Cardiac fibroblast (primary cell): ENCODE measurements at regions not wholly inside any gene's neighbourhood (a gene's known extent, or its start where the extent isn't known, plus 50 kb on each side); places are given as distances from the start of the nearest gene placed in this dataset.

Source experiments
- DNase-seq, 2 donors: peaks; one replicate each; pipeline versions ENCODE4 v3.0.0 to v3.0.0-alpha.2; 2010; ENCODE audit warnings: low read depth in 2 of 2
- H3K4me3 ChIP-seq, 2 donors: replicated peaks in 1 of 2; 1 replicate in 1 of 2; 2 replicates in 1 of 2; pipeline ENCODE4 v1.5.1; 2011; ENCODE audit warnings: low read depth in 2 of 2, low read length in 2 of 2, mild to moderate bottlenecking in 2 of 2, moderate library complexity in 1 of 2
- TF ChIP-seq, protein P1 (sequence below): IDR thresholded peaks from one replicate; pipeline ENCODE4 v1.5.1; 2011; ENCODE audit warnings: low read depth, mild to moderate bottlenecking, low read length, inconsistent platforms

DNA sequence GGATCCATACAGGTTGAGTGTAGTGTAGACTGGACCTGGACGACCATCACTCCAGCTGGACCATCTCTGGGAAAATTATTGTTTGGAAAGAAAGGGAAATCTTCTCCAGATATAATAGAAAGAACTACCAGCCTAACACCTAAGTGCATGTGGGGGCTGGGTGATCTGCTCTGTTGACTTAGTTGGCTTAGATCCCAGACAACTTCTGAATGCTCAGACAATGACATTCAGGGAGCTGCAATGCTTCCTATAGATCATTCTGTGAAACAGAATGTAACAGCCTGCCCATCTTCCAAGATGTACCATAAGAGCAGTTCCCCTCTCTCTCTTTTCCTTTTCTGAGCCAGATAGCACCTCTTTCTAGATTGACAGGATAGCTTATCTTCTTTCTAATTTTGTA, 572.8 kb upstream of the STXBP6 start:
- TF ChIP-seq, protein P1, sequence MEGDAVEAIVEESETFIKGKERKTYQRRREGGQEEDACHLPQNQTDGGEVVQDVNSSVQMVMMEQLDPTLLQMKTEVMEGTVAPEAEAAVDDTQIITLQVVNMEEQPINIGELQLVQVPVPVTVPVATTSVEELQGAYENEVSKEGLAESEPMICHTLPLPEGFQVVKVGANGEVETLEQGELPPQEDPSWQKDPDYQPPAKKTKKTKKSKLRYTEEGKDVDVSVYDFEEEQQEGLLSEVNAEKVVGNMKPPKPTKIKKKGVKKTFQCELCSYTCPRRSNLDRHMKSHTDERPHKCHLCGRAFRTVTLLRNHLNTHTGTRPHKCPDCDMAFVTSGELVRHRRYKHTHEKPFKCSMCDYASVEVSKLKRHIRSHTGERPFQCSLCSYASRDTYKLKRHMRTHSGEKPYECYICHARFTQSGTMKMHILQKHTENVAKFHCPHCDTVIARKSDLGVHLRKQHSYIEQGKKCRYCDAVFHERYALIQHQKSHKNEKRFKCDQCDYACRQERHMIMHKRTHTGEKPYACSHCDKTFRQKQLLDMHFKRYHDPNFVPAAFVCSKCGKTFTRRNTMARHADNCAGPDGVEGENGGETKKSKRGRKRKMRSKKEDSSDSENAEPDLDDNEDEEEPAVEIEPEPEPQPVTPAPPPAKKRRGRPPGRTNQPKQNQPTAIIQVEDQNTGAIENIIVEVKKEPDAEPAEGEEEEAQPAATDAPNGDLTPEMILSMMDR = no peak
- DNase-seq = no peak
- H3K4me3 ChIP-seq = no peak overlapping the region

DNA sequence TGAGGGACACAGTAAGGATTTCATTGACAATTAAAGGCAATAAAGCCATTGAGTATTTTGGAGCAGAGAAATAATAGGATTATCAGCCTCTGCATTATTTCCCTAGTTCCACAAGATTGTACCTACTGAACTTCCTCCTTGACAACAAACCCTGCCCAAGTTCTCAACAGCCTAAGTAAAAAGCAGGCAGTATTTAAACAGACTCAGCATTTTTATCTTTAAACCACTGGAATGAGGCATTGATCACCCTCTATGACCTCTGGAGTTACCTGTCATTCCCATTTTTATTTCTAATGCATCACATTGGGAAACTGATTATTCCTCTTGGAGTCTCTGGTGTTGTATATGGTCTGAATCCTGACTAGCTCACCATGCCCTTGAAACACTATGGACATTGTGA, 570.6 kb upstream of the STXBP6 start:
- no peak for DNase-seq
- TF ChIP-seq, protein P1 = no peak
- no peak overlapping the region for H3K4me3 ChIP-seq

DNA sequence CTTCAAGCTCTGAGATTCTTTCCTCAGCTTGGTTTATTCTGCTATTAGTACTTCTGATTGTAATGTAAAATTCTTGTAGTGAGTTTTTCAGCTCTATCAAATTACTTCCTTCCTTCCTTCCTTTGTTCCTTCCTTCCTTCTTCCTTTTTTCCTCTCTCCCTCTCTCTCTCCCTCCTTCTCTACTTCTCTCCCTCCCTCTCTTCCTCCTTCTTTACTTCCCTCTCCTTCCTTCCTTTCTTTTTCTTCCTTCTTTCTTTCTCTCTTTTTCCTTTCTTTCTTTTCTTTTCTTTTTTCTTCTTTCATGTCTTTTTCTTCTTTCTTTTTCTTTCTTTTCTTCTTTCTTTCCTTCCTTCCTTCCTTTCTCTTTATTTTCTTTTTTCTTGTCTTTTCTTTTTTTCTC, 565.2 kb upstream of the STXBP6 start:
- H3K4me3 ChIP-seq = no peak overlapping the region
- DNase-seq = no peak
- TF ChIP-seq, protein P1 = no peak

DNA sequence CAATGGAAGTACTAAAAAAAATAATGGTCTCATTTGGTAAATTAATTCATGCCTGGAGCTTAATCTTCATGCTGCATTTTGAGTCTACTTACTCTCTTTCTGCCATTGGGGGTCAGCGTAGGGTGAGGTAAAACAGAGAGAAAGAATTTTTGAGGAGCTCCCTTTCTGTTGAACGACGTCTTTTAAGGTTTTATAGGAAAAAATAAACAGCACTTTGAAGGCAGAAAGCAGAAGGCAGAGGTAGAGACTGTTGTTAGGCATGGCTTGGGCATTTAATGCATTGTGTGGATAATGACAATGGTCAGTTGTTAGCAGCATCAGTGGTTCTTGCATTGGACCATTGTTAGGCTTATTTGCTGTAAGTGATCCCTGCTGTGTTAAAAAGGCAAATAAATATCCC, 557.2 kb upstream of the STXBP6 start:
- TF ChIP-seq, protein P1 = no peak
- no peak for DNase-seq
- no peak overlapping the region for H3K4me3 ChIP-seq

DNA sequence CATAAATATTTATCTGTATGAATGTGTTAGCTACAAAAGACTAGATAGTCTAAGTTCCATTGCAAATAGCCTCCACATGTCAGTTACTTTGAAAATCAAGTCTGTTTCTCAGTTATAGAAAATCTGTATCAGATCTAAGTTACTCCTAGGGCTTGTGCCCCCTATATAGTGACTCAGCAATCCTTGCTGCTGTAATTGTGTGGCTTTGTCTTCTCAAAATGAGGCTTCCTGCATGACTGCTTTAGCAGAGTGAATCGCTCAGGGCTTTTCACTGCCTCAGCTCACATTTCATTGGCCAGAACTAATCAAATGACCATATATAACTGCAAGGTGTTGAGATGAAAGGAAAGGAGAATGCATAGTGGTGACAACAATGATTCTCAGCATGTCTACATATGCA, 552.2 kb upstream of the STXBP6 start:
- DNase-seq = no peak
- no peak overlapping the region for H3K4me3 ChIP-seq
- TF ChIP-seq, protein P1 = no peak

DNA sequence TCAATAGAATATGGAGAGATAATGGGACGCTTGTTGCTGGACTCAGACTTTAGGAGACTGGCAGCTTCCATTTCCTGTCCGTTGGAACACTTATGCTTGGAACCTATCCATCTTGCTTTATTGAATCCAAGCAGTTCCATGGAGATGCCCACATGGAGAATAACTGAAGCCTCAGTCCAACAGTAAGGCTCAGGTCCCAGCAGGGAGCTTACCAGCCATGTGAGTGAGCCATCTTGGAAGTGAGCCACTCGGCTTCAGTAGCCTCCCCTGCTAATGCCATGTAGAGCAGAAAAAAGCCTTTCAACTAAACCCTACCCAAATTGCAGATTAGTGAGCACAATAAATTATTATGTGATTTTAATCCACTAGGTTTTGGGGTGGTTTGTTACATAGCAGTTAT, 538.8 kb upstream of the STXBP6 start:
- TF ChIP-seq, protein P1 = no peak
- no peak overlapping the region for H3K4me3 ChIP-seq
- no peak for DNase-seq

DNA sequence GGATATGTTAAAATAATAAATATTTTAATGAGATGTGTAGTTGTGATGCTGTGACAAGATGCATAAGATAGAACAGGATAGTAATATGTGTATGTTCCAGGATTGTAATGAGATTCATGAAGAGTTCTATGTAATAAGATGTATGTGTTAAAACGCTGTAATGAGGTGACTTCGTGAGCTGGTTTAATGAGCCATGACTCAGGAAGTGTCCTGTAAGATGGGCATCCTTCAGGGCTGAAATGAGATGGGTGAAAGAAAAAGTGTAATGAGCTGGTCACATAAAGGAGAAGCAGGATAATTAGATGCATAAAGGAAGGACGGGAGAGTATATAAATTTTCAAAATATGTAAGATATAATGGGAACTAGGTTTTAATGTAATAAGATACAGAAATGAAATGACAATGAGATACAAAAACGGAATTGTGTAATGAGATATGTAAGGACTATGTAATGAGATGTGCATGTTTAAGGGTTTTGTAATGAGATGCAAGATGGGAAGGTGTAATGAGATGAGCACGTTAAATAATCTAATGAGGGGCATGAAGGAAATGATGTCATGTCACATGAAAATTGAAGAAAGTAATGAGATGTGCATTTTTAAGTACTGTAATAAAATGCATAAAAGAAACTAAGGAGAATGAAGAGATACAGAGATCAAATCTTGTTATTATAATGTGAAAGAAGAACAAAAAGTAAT, 524.8 kb upstream of the STXBP6 start:
- TF ChIP-seq, protein P1 = no peak
- no peak overlapping the region for H3K4me3 ChIP-seq

More for the DNA sequence above, 524.8 kb upstream of the STXBP6 start:
- DNase-seq = no peak
